GM12872 (cell line): ENCODE measurements at regions not wholly inside any gene's neighbourhood (a gene's known extent, or its start where the extent isn't known, plus 50 kb on each side); places are given as distances from the start of the nearest gene placed in this dataset.

ENCODE experiments used
- CTCF ChIP-seq: IDR thresholded peaks from 3 replicates; pipeline ENCODE4 v1.5.1; 2011; ENCODE audit warnings: low read depth, mild to moderate bottlenecking, low read length, moderate library complexity; ENCODE audit not compliant: insufficient read depth

DNA sequence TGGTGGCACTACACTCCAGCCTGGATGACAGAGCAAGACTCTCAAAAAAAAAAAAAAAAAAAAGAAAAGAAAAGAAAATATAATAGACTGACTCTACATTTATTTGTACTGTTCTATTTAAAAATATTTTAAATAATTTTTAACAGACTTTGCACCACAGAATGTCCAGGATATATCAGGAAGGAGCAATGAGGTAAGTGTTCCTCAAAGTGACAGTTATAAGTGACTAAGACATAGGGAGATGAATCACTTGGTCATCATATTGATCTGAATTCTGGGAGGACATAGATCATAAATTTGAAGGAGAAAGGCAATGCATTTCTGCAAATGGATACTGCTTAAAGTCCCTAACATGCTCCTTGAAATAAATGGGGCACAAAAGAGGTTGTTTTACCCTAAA is 221.5 kb downstream of the KCNC2 start:
- TF ChIP-seq CTCF = no peak
